ENCODE measurements at regions not wholly inside any gene's neighbourhood (a gene's known extent, or its start where the extent isn't known, plus 50 kb on each side); places are given as distances from the start of the nearest gene placed in this dataset.

- TF ChIP-seq, protein P1, sequence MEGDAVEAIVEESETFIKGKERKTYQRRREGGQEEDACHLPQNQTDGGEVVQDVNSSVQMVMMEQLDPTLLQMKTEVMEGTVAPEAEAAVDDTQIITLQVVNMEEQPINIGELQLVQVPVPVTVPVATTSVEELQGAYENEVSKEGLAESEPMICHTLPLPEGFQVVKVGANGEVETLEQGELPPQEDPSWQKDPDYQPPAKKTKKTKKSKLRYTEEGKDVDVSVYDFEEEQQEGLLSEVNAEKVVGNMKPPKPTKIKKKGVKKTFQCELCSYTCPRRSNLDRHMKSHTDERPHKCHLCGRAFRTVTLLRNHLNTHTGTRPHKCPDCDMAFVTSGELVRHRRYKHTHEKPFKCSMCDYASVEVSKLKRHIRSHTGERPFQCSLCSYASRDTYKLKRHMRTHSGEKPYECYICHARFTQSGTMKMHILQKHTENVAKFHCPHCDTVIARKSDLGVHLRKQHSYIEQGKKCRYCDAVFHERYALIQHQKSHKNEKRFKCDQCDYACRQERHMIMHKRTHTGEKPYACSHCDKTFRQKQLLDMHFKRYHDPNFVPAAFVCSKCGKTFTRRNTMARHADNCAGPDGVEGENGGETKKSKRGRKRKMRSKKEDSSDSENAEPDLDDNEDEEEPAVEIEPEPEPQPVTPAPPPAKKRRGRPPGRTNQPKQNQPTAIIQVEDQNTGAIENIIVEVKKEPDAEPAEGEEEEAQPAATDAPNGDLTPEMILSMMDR (IDR thresholded peaks at IDR 0.05) = no peak
- TF ChIP-seq POLR2A (IDR thresholded peaks at IDR 0.05) (no peak), POLR2AphosphoS5 (IDR thresholded peaks at IDR 0.05) (no peak), EP300 (IDR thresholded peaks at IDR 0.05) (no peak)
These were observed 202.4 kb downstream of the SLC4A3 start for GRCh38 chr2:219829667-219830352.
